Activated CD8-positive, alpha-beta T cell treated with anti-CD3 and anti-CD28 coated beads, Interleukin-2, amount 10 ng/mL, durations not matched to agents 7 days and 5 days (primary cell): ENCODE measurements at regions not wholly inside any gene's neighbourhood (a gene's known extent, or its start where the extent isn't known, plus 50 kb on each side); places are given as distances from the start of the nearest gene placed in this dataset.
"Not testable (repeated sequence)": the region's sequence is repeated elsewhere in the genome, so short reads cannot be mapped to it uniquely, and the experiment has no call there.

ENCODE experiments used
- ATAC-seq: fragments of 150-1000 bp; cut with Tn5 transposase; one replicate; pipeline ENCODE4 v1.10.0; 2021; ENCODE audit warnings: moderate library complexity
- CTCF ChIA-PET: fragments of 350-600 bp; sonication (Branson Sonifier 250); formaldehyde crosslinking; loops from one replicate; lab custom pipeline; 2021; ENCODE audit warnings: antibody characterized with exemption; lab: Charles Lee
- POLR2A ChIA-PET: fragments of 350-600 bp; sonication (Branson Sonifier 250); formaldehyde crosslinking; loops from one replicate; lab custom pipeline; 2021; ENCODE audit warnings: antibody characterized with exemption; lab: Charles Lee
- DNase-seq: peaks from one replicate; pipeline ENCODE4 v3.0.0-alpha.2; 2020
- H3K27ac Mint-ChIP-seq: one replicate; pipeline ENCODE4 v1.8.0; 2021; ENCODE audit warnings: mild to moderate bottlenecking, mixed read lengths
- H3K27me3 Mint-ChIP-seq: one replicate; pipeline ENCODE4 v1.8.0; 2021; ENCODE audit warnings: low read depth, mixed read lengths
- H3K36me3 Mint-ChIP-seq: one replicate; pipeline ENCODE4 v1.8.0; 2021; ENCODE audit warnings: low read depth, mixed read lengths
- H3K4me1 Mint-ChIP-seq: one replicate; pipeline ENCODE4 v1.8.0; 2021; ENCODE audit warnings: low read depth, mixed read lengths
- H3K4me3 Mint-ChIP-seq: one replicate; pipeline ENCODE4 v1.8.0; 2021; ENCODE audit warnings: mild to moderate bottlenecking, mixed read lengths
- H3K9me3 Mint-ChIP-seq: one replicate; pipeline ENCODE4 v1.8.0; 2022; ENCODE audit warnings: mixed read lengths; ENCODE audit not compliant: insufficient read depth

DNA sequence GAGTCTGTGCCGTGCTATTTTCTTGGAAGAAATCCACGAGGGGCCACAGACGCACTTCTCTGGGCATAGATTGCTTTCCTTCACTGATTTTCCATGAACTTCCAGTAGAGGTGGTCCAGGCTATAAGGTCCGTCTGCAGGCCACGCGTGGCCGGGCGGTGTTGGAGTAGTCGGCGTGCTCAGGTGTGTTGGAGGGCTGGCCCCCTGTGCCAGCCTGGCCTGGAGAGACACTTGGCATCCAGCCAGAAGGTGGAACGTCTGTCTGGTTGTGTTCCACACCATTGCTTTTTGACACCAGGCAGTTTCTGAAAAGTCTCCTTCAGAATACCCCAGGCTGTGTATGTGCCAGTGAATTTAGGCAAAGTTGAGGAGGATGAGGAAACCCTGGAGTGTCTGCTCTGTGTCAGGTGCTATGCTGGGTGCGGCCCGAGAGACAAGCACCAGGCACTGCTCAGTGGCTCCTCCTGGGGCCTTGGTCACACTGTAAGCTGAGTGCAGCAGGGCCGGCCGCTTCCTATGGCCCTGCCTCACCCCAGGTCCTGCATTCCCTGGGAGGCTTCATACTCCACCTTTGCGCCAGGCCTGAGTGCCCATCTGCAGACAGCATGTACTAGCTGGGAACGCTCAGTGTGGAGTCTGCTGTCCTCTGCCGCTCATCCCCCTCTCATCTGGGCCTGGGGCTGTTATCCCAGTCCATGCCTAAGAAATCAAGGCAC lies 52.1 kb upstream of the TAMM41 start:
- H3K4me3 Mint-ChIP-seq: no peak overlapping the region
- H3K36me3 Mint-ChIP-seq: no peaks in the 10 kb centered on the region
- ATAC-seq (no peak), DNase-seq (no peak)
- H3K27me3 Mint-ChIP-seq: peaks cover 20% of the 10 kb centered on the region
- no peak overlapping the region for H3K27ac Mint-ChIP-seq
- ChIA-PET POLR2A (no interaction called here), CTCF (no interaction called here)
- no peaks in the 10 kb centered on the region for H3K9me3 Mint-ChIP-seq
- H3K4me1 Mint-ChIP-seq: no peaks in the 10 kb centered on the region

DNA sequence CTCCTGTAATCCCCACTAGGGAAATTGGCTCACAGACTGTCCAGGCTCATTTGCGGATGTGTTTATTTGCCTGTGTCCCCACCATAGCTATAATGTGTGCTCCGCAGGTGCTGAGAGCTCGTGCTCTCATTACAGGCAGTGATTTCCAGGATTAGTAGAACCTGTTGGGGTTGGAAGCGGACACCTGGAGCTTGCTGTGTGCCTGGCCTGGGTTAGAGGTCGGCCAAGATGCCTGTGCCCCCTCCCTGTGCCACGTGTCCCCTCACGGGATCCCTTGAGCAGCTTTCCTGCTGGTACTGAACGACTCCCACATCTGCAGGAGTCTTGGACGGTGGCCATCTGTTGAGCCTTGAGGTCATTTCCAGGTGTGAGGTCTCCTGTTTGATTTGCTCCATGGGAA lies 52.7 kb upstream of the TAMM41 start:
- H3K9me3 Mint-ChIP-seq, H3K36me3 Mint-ChIP-seq, ATAC-seq, CTCF ChIA-PET, H3K4me3 Mint-ChIP-seq, DNase-seq, POLR2A ChIA-PET, H3K27ac Mint-ChIP-seq, H3K4me1 Mint-ChIP-seq: not testable (repeated sequence)
- H3K27me3 Mint-ChIP-seq: peaks cover 15% of the 10 kb centered on the region

DNA sequence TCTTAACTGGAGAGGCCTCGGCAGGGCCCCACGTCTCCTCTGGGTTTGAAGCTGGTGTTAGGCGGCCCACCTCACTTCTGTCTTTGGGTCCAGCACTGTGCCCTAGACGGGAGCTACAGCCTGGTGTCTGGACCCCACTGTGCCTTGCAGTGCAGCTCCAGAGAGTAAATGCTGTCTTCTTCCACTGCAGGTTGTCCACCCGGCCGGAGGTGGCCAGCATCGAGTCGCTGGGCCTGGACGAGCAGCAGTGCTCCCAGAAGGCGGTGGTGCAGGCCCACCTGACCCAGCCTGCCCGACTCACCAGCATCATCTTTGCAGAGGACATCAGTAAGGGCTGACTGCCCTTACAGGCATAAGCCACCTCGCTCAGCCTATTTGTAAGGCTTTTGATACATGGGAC lies 53.1 kb upstream of the TAMM41 start:
- Mint-ChIP-seq H3K27ac (no peak overlapping the region), H3K27me3 (peaks cover 14% of the 10 kb centered on the region)
- POLR2A ChIA-PET: no interaction called here

GRCh38 chr3:11900824-11901223 lies 54.1 kb upstream of the TAMM41 start:
- POLR2A ChIA-PET: no interaction called here
- Mint-ChIP-seq H3K4me3 (no peak overlapping the region), H3K9me3 (no peaks in the 10 kb centered on the region), H3K4me1 (no peaks in the 10 kb centered on the region), H3K27ac (no peak overlapping the region), H3K36me3 (no peaks in the 10 kb centered on the region), H3K27me3 (peaks cover 7% of the 10 kb centered on the region)
- ATAC-seq: no peak
- DNase-seq: no peak
- CTCF ChIA-PET: no interaction called here

More for the DNA sequence above, 53.1 kb upstream of the TAMM41 start:
- CTCF ChIA-PET: no interaction called here
- ATAC-seq (no peak), DNase-seq (no peak)
- no peaks in the 10 kb centered on the region for H3K9me3 Mint-ChIP-seq
- H3K4me1 Mint-ChIP-seq: no peaks in the 10 kb centered on the region
- no peaks in the 10 kb centered on the region for H3K36me3 Mint-ChIP-seq
- H3K4me3 Mint-ChIP-seq: no peak overlapping the region

DNA sequence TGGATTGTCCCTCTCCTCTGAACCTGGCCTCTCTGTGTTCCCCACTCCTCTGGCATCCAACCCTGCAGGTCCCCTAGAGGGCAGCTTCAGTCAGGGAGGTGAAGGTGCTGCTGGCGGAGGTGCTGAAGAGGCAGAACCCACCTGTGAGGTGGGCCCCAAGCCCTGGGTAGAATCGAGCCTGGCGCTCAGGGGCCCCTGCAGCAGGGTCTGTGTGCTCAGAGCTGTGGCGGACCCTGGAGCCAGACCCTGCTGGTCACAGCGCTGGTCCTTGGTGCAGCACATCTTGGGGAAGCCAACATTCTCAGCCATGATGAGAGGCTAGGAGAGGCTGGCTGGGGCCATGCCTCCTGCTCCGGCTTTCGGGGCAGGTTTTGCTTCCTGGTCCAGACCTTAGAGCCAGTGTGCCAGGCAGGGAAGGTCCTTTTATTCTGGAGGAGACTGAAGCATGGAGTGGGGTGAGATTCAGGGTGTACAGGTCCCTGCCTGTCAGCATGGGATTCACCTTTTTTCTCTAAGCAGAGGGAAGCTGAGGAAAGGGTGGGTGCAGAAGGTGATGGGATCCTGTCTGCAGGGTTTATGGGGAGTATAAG lies 54.7 kb upstream of the TAMM41 start:
- DNase-seq (no peak), ATAC-seq (no peak)
- H3K36me3 Mint-ChIP-seq: no peaks in the 10 kb centered on the region
- H3K4me1 Mint-ChIP-seq: no peaks in the 10 kb centered on the region
- H3K27ac Mint-ChIP-seq: no peak overlapping the region
- CTCF ChIA-PET: no interaction called here
- H3K27me3 Mint-ChIP-seq: peaks cover 3% of the 10 kb centered on the region
- POLR2A ChIA-PET: interaction anchor here (0.6 kb wide), 1 partner anchor 120 kb away, joined by 3 read pairs; no protein-coding TSS in a partner anchor
- no peaks in the 10 kb centered on the region for H3K9me3 Mint-ChIP-seq
- no peak overlapping the region for H3K4me3 Mint-ChIP-seq

DNA sequence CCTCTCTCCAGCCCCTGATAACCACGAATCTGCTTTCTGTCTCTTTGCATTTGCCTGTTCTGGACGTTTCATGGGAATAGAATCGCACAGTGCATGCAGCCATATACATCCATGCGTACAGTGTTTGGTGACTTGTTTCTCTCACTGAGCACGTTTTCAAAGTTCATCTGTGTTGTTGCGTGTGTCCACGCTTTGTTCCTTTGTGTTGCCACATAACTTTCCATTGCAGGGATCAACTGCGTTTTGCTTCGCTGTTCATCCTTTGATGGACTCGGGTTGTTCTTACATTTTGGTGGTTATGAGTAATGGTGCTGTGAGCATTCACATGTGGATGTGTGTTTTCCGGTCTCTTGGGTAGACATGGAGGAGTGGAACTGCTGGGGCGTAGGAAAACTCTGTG lies 56.4 kb upstream of the TAMM41 start:
- no peak overlapping the region for H3K4me3 Mint-ChIP-seq
- H3K9me3 Mint-ChIP-seq: no peaks in the 10 kb centered on the region
- ChIA-PET POLR2A (no interaction called here), CTCF (no interaction called here)
- DNase-seq: no peak
- H3K27me3 Mint-ChIP-seq: no peaks in the 10 kb centered on the region
- no peak overlapping the region for H3K27ac Mint-ChIP-seq
- H3K36me3 Mint-ChIP-seq: no peaks in the 10 kb centered on the region
- ATAC-seq: no peak
- no peaks in the 10 kb centered on the region for H3K4me1 Mint-ChIP-seq

DNA sequence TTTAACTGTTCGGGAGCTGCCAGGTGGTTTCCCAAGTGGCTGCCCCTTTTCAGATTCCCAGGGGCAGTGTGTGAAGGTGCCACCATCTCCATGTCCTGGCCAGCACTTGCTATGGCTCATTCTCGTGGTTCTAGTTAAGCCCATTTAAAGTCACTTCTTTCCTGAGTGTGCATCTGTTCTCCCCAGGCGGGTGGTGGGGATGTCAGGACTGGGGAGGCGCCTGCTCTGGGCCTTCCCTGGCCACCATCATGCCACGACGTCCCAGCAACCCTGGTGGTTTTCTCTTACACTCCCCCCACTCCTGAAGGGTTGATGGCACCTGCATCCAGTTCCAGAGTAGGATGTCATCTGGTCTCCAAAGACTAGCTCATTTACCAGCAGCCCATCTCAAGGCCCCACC lies 56.8 kb upstream of the TAMM41 start:
- no peak for ATAC-seq
- no peak overlapping the region for H3K27ac Mint-ChIP-seq
- H3K36me3 Mint-ChIP-seq: no peaks in the 10 kb centered on the region
- no peak overlapping the region for H3K4me3 Mint-ChIP-seq
- no peak for DNase-seq
- H3K4me1 Mint-ChIP-seq: no peaks in the 10 kb centered on the region
- no peaks in the 10 kb centered on the region for H3K27me3 Mint-ChIP-seq
- CTCF ChIA-PET: no interaction called here
- POLR2A ChIA-PET: no interaction called here
- no peaks in the 10 kb centered on the region for H3K9me3 Mint-ChIP-seq

GRCh38 chr3:11904157-11904556 lies 57.5 kb upstream of the TAMM41 start:
- CTCF ChIA-PET: no interaction called here
- H3K9me3 Mint-ChIP-seq: no peaks in the 10 kb centered on the region
- H3K36me3 Mint-ChIP-seq: no peaks in the 10 kb centered on the region

GRCh38 chr3:11906407-11906806 lies 59.7 kb upstream of the TAMM41 start:
- Mint-ChIP-seq H3K9me3 (no peaks in the 10 kb centered on the region), H3K4me3 (no peak overlapping the region), H3K4me1 (peaks cover 2% of the 10 kb centered on the region), H3K36me3 (no peaks in the 10 kb centered on the region), H3K27me3 (no peaks in the 10 kb centered on the region), H3K27ac (no peak overlapping the region)
- DNase-seq (no peak), ATAC-seq (no peak)
- ChIA-PET CTCF (no interaction called here), POLR2A (no interaction called here)

More at GRCh38 chr3:11904157-11904556, 57.5 kb upstream of the TAMM41 start:
- Mint-ChIP-seq H3K4me3 (no peak overlapping the region), H3K27me3 (no peaks in the 10 kb centered on the region), H3K4me1 (peaks cover under 1% of the 10 kb centered on the region), H3K27ac (no peak overlapping the region)
- POLR2A ChIA-PET: no interaction called here
- DNase-seq (no peak), ATAC-seq (no peak)

GRCh38 chr3:11907667-11908660 lies 61.3 kb upstream of the TAMM41 start:
- no peak overlapping the region for H3K4me3 Mint-ChIP-seq
- DNase-seq: no peak
- ChIA-PET CTCF (no interaction called here), POLR2A (no interaction called here)
- peaks cover 2% of the 10 kb centered on the region for H3K4me1 Mint-ChIP-seq
- H3K36me3 Mint-ChIP-seq: no peaks in the 10 kb centered on the region
- H3K27me3 Mint-ChIP-seq: no peaks in the 10 kb centered on the region
- no peaks in the 10 kb centered on the region for H3K9me3 Mint-ChIP-seq
- ATAC-seq: no peak
- H3K27ac Mint-ChIP-seq: no peak overlapping the region

DNA sequence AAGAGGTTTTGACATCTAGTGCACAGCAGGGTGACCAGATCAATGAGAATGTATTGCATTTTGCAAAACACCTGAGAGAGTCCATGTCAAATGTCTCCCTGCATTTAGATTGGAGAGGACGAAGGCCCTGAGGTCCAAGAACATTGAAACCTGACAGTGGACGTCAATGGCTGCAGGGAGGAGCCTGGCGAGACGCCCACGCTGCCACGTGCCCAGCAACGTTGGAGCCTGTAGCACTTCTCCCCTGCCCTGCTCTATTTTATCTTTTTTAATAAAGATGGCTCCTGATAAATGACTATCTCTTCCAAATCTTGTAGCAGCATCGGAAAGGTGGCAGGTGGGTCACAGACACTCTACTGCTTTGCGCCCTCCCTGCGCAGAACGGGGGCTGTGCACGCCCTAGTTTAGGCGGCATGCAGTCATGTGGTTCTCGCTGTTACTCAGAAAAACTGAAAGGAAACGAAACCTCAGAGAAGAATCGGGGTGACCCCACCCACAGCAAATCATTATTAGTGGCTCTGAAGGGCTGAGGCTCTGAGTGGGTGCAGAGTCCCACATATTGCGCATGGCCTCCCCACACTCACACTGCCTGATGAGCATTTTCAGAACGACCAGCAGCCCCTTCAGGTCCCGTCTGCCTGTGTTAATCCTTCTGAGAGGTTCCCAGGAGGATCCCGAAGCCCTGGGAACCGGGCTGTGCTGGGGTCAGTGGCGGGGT lies 62.5 kb upstream of the TAMM41 start:
- no peaks in the 10 kb centered on the region for H3K36me3 Mint-ChIP-seq
- ATAC-seq (no peak), DNase-seq (no peak)
- peaks cover 2% of the 10 kb centered on the region for H3K4me1 Mint-ChIP-seq
- ChIA-PET CTCF (no interaction called here), POLR2A (no interaction called here)
- no peak overlapping the region for H3K27ac Mint-ChIP-seq
- H3K4me3 Mint-ChIP-seq: no peak overlapping the region
- H3K9me3 Mint-ChIP-seq: no peaks in the 10 kb centered on the region
- no peaks in the 10 kb centered on the region for H3K27me3 Mint-ChIP-seq
